Heart left ventricle (tissue), 16 donors: ENCODE measurements at regions not wholly inside any gene's neighbourhood (a gene's known extent, or its start where the extent isn't known, plus 50 kb on each side); places are given as distances from the start of the nearest gene placed in this dataset.

Experiments used
- ATAC-seq, 4 donors: fragments of 200-7000 bp; cut with Tn5 transposase; one replicate each; pipeline ENCODE4 v1.9.1; 2020 to 2022; ENCODE audit warnings: moderate library complexity in 4 of 4, mild to moderate bottlenecking in 3 of 4, moderate number of reproducible peaks in 1 of 4
- DNase-seq, 5 donors: peaks; one replicate each; pipeline ENCODE4 v3.0.0-alpha.2; 2020
- H3K27ac ChIP-seq, 12 donors: fragments of 200-600 bp; sonication (generic) in 4 of 12; one replicate each; pipeline versions ENCODE4 v1.5.0 to v1.8.0; 2016 to 2022; ENCODE audit warnings: mild to moderate bottlenecking in 2 of 12
- H3K27me3 ChIP-seq, 9 donors: fragments of 200-600 bp; sonication (generic) in 2 of 9; one replicate each; pipeline versions ENCODE4 v1.5.1 to v1.8.0; 2016 to 2022; ENCODE audit warnings: mild to moderate bottlenecking in 3 of 9
- H3K36me3 ChIP-seq, 9 donors: fragments of 200-600 bp; sonication (generic) in 2 of 9; one replicate each; pipeline versions ENCODE4 v1.5.0 to v1.8.0; 2018 to 2022; ENCODE audit warnings: mild to moderate bottlenecking in 2 of 9
- H3K4me1 ChIP-seq, 12 donors: fragments of 200-600 bp; sonication (generic) in 4 of 12; one replicate each; pipeline versions ENCODE4 v1.5.0 to v1.8.0; 2016 to 2022; ENCODE audit warnings: mild to moderate bottlenecking in 3 of 12
- H3K4me3 ChIP-seq, 12 donors: fragments of 200-600 bp; sonication (generic) in 4 of 12; one replicate each; pipeline versions ENCODE4 v1.5.0 to v1.8.0; 2017 to 2022; ENCODE audit warnings: mild to moderate bottlenecking in 9 of 12, moderate library complexity in 4 of 12
- H3K9me3 ChIP-seq, 12 donors: fragments of 200-600 bp; sonication (generic) in 4 of 12; one replicate each; pipeline versions ENCODE4 v1.5.0 to v1.8.0; 2016 to 2022; ENCODE audit warnings: mild to moderate bottlenecking in 1 of 12
- CTCF ChIP-seq, 12 donors: fragments of 200-600 bp; sonication (generic) in 4 of 12; IDR thresholded peaks; one replicate each; pipeline versions ENCODE4 v1.5.0 to v1.8.0; 2018 to 2022; ENCODE audit warnings: antibody characterized with exemption in 12 of 12, mild to moderate bottlenecking in 5 of 12
- POLR2A ChIP-seq, 2 donors: fragments of 450-650 bp; IDR thresholded peaks; one replicate each; pipeline ENCODE4 v1.6.1; 2017; ENCODE audit warnings: antibody characterized with exemption in 2 of 2, mild to moderate bottlenecking in 2 of 2, moderate library complexity in 2 of 2
- WGBS, 4 donors: extraction: QIAGEN DNeasy Blood & Tissue Kit in 2 of 4; methylation state at CpG; one replicate each; pipeline versions ENCODE4 v1.1.5 to v1.1.7; 2013 to 2018; 5-methylcytosine and 5-hydroxymethylcytosine counted together
- intact Hi-C, 10 donors: fragments of 100-400 bp; cut with DNase I; formaldehyde crosslinking; loops; one replicate each; pipeline versions ENCODE4 v1.11.1 to v1.14.2; 2022
- donor health status: ischemic (EF 13 %, LVEDD 7.1; RV severe dilation, severe dysfunction).
- donor health status: healthy with polysubstance abuse.
- donor health status: DM: no; HTN: yes; CAD: no.
- donor health status: DM: no; HTN: no; CAD: no.
- donor health status: ischemic (EF 25% LVEDD 6.9; RV normal size, moderate dysfunction).
- donor health status: ischemic (EF 25% LVEDD 5.7; RV mildly dilated, moderate dysfunction).
- donor health status: healthy.
- donor health status: DM: yes; HTN: yes; CAD: no.
- donor health status: ischemic (EF 35%, LVEDD 5.7; RV mildly dilated, moderate dysfunction).
- donor health status: nonischemic (EF 11% LVEDD 7.7; RV severe dilation, severe dysfunction).
- donor health status: DM: yes; HTN: yes; CAD: no.
- donor health status: PGD.
- donor health status: ischemic (EF 29% LVEDD 5.4; RV normal size, mild dysfunction).
- donor health status: nonischemic (EF 23%, LVEDD 6.1; RV moderate dilation, normal function).

GRCh38 chr5:29247346-29248028 lies 1946.0 kb upstream of the CDH6 start:
- H3K27me3 ChIP-seq, result no peaks in the 10 kb centered on the region
- TF ChIP-seq POLR2A (IDR thresholded peaks at IDR 0.05) (no peak), CTCF (IDR thresholded peaks at IDR 0.05) (no peak)
- peaks cover 0 to 4% (median 0%) of the 10 kb centered on the region in 12 donors for H3K9me3 ChIP-seq
- no peak overlapping the region for H3K27ac ChIP-seq
- no peak for ATAC-seq
- H3K4me1 ChIP-seq, result no peaks in the 10 kb centered on the region
- H3K36me3 ChIP-seq, result no peaks in the 10 kb centered on the region
- intact Hi-C loops, result no loop called here
- DNase-seq, result no peak
- WGBS, 4 donors, result 34 to 47% (median 41%) methylated on average over 2 of the region's 2 CpGs
- no peak overlapping the region for H3K4me3 ChIP-seq

- no peaks in the 10 kb centered on the region for H3K36me3 ChIP-seq
- no peak for TF ChIP-seq CTCF (IDR thresholded peaks at IDR 0.05)
- TF ChIP-seq POLR2A (IDR thresholded peaks at IDR 0.05), result no peak
- H3K27ac ChIP-seq, result no peak overlapping the region
- no peaks in the 10 kb centered on the region for H3K27me3 ChIP-seq
- DNase-seq, result no peak
- 87 to 97% (median 88%) methylated on average over 1 of the region's 1 CpG for WGBS, 4 donors
- H3K4me1 ChIP-seq, result no peaks in the 10 kb centered on the region
- intact Hi-C loops, result no loop called here
- no peak for ATAC-seq
- peaks cover 0 to 4% (median 0%) of the 10 kb centered on the region in 12 donors for H3K9me3 ChIP-seq
- H3K4me3 ChIP-seq, result no peak overlapping the region
Measured at GRCh38 chr5:29240379-29240778, 1953.1 kb upstream of the CDH6 start.

GRCh38 chr5:29239606-29240005 lies 1953.9 kb upstream of the CDH6 start:
- Histone ChIP-seq H3K27ac (no peak overlapping the region), H3K36me3 (no peaks in the 10 kb centered on the region), H3K9me3 (peaks cover 0 to 4% (median 0%) of the 10 kb centered on the region in 12 donors), H3K4me1 (no peaks in the 10 kb centered on the region), H3K27me3 (no peaks in the 10 kb centered on the region), H3K4me3 (no peak overlapping the region)
- DNase-seq, result no peak
- intact Hi-C loops, result no loop called here
- TF ChIP-seq POLR2A (IDR thresholded peaks at IDR 0.05) (no peak), CTCF (IDR thresholded peaks at IDR 0.05) (no peak)
- no peak for ATAC-seq
- WGBS, 4 donors, result 78 to 89% (median 85%) methylated on average over 4 of the region's 4 CpGs

- 32 to 53% (median 42%) methylated on average over 1 of the region's 1 CpG for WGBS, 4 donors
- intact Hi-C loops, result no loop called here
- H3K4me3 ChIP-seq, result no peak overlapping the region
Measured at GRCh38 chr5:29238115-29238514, 1955.4 kb upstream of the CDH6 start.

More at GRCh38 chr5:29238115-29238514, 1955.4 kb upstream of the CDH6 start:
- TF ChIP-seq CTCF (IDR thresholded peaks at IDR 0.05) (no peak), POLR2A (IDR thresholded peaks at IDR 0.05) (no peak)
- Histone ChIP-seq H3K36me3 (no peaks in the 10 kb centered on the region), H3K4me1 (no peaks in the 10 kb centered on the region), H3K27ac (no peak overlapping the region), H3K9me3 (no peaks in the 10 kb centered on the region), H3K27me3 (no peaks in the 10 kb centered on the region)
- no peak for DNase-seq
- no peak for ATAC-seq
